HG03442 (cell line): ENCODE measurements at regions not wholly inside any gene's neighbourhood (a gene's known extent, or its start where the extent isn't known, plus 50 kb on each side); places are given as distances from the start of the nearest gene placed in this dataset.
"Not testable (repeated sequence)": the region's sequence is repeated elsewhere in the genome, so short reads cannot be mapped to it uniquely, and the experiment has no call there.

Source experiments
- ATAC-seq: cut with Tn5 transposase; IDR thresholded peaks from one replicate; pipeline ENCODE4 v1.9.1; 2021; ENCODE audit warnings: mild to moderate bottlenecking, moderate library complexity; ENCODE audit not compliant: unreplicated experiment

DNA sequence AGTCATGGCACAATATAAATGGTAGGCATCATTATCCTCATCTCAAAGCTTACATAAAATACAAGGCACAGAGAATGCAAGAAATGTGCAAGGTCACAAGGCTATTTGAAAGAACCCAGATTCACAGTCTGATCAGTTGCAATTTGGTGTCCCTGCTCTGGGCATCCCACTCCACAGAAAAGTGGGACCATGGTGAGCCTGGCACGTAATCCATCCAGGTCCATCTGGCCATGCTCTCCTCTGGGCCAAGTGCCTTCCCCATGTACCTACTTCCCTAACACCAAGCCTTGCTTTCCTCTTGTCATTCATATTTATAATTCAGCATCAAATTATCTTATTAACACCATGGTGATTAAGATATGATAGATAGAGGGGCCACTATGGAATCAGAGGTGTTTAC is 390.0 kb downstream of the CDH11 start:
- ATAC-seq = no peak

DNA sequence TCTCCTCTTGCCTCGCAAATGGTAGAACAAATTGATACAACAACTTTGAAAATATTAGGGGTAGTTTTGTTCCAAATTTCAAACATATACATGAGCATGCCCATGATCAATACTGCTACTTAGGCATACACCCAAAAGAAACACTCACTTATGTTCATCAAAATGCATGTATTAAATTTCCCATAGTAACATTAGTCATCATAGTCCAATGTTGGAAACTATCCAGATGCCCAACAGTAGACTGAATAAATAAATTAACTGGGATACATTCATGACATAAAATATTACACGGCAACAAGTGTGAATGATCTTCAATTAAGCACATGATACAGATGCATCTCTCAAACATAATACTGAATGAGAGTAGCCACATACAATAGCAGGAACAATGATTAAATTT is 391.6 kb downstream of the CDH11 start:
- no peak for ATAC-seq

DNA sequence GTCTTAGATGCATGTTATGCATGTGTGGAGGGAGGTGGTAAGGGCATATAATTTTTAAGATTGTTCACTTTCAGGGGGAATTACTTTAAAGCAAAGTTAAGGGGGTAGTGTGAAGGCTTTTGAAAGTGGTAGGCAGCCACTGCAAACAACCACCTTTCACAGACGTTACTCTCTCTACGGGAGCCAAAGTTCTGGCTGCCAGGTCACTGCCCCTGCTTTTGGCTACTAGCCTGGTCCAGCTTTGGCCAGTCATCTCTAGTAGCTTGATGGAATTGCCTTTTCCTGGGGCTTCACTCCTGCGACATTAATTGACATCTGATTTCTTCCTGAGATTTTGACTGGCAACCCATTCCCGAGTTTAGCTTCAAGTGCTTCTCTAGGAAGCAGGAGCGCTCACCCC is 397.5 kb downstream of the CDH11 start:
- ATAC-seq = no peak

DNA sequence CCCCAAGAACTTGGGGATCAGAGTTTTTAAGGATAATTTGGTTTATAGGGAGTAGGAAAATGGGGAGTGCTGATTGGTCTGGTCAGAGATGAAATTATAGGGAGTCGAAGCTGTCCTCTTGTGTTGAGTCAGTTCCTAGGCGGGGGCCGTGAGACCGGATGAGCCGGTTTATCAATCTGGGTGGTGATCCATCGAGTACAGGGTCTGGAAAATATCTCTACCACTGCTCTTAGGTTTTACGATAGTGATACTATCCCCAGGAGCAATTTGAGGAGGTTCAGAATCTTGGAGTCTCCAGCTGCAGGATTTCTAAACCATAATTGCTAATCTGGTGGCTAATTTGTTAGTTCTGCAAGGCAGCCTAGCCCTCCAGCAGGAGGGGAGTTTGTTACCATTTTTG is 403.4 kb downstream of the CDH11 start:
- no peak for ATAC-seq

DNA sequence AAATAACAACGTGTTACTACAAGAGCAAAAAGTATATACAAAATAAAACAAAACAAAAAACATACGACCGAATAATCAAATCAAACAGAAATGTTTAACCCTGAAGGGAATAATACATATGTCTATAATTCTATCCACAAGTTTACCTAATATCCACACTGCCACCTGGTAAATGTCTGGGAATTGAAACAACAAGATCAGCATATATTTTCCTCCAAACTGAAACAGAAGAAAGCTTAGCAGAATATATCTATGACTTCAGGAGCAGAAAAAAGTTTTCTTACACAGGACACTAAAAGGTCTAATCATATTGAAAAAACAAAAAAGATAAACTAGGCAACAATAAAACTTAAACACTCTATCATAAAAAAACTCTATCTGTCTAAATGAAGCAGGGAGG is 404.0 kb downstream of the CDH11 start:
- no peak for ATAC-seq

DNA sequence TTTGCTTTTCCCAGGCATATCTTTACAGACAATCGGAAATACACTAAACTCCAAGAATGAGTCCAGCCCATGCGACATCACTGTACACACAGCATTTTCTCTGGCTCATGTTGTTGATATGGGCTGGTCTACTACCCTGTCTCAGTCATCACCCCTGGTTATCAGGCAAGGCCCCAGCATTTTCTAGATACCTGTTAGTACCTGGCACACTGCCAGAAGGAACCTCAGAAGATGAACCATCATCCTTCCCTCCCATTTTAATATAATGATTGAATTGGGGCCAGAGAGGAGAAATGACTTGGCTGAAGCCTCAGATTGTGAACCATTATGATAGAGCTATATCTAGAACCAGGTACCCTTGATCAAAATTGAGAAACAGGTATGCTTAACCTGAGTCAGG is 406.2 kb downstream of the CDH11 start:
- no peak for ATAC-seq

DNA sequence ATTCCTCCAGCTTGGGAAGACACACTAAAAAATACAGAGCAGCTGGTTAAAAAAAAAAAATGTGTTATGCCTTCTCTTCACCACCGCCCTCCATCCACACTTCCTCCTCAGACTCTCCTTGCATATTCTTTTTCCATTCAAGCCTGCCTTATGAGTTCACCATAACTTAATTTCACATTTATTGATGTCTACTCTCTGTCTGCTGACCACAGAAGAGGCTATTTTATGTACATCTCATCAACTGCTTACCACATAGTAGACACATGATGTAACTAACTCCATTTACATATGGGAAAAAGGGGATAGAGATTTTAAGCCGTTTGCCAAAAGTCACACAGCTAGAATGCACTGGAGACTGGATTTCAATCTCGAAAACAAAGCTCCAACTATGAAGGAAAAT is 409.8 kb downstream of the CDH11 start:
- no peak for ATAC-seq

DNA sequence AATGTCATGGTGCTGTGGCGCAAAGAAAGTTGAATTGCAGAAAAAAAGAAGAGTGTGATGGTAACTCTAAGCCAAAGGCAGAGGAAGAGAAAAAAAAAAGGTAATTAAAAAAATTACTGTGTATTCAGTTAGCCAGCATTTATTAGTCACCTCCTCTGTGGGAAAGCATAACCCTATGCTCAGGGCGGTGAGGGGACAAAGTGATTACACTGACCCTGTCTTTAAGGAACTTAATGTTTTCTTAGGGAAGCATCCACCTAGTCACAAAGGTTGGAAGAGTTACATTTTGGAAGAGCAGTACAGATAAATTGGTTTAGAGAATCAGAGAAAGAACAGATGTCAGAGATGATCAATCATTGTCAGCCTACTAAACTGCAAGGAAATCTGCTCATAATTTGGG is 410.3 kb downstream of the CDH11 start:
- ATAC-seq = no peak

DNA sequence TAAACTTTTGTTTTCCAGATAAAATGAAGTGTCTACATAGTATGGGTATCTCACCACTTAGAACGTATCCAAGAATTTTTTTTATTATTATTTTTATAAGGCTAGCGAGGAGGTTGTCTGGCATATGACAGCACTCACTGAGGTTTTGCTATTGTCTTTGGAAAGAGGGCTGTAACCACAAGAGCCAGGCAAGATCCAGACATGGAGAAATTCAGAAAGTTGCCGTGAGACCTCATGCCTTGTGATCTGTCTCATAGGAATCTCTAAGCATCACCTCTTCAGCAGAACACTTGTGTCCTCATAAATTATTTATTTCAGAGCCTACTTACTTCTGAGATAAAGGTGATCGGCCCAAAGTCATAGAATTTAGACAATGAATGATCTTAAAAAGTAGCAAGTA is 410.8 kb downstream of the CDH11 start:
- no peak for ATAC-seq

DNA sequence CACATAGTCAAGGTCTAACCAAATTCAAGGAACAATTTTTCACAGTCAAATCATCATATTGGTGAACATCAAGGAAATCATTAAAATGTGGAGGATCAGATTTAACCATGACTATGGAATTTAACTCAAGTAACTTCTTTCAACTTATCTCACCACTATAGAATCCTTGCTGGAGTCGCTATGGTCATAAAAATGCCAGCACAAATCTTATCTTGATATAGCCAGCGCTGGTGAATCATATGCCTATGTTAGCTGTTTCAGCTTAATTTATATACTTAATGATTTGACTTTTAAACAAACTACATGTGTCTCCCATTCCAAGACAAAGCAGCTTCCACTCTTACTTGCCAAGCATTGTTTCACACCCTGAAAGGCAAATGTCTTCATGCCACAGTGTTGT is 416.4 kb downstream of the CDH11 start:
- ATAC-seq = no peak

DNA sequence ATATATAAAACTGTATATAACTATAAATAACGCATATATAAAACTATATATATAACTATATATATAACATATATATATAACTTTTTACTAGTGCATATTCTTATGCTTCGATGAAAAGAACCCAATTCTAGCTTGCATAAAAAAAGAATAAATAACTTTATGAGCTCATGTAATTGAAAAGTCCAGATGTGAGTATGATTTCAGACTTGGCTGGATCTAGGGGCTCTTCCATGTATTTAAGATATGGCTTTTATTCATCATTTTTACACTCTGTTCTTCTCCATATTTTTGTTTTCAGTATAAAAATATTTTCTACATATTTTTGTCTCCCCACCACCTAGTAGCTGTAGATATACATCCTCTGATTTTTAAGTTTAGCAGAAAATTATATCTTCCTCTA is 417.5 kb downstream of the CDH11 start:
- ATAC-seq = no peak

DNA sequence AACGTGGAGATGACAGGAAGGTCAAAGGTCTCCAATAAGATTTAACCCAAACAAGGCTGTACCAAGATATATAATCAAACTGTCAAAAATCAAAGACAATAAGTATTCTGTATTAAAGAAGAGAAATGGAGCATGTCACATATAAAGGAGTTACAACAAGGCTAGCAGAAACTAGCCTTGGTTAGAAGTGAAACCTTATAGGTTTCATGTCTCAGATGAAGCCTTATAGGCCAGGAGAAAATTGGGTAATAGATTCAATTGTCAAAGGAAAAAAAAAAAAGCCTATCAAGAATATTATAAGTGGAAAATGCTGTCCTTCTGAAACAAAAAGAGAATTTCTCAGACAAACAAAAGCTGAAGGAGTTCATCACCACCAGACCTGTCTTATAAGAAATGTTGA is 419.4 kb downstream of the CDH11 start:
- ATAC-seq = no peak

DNA sequence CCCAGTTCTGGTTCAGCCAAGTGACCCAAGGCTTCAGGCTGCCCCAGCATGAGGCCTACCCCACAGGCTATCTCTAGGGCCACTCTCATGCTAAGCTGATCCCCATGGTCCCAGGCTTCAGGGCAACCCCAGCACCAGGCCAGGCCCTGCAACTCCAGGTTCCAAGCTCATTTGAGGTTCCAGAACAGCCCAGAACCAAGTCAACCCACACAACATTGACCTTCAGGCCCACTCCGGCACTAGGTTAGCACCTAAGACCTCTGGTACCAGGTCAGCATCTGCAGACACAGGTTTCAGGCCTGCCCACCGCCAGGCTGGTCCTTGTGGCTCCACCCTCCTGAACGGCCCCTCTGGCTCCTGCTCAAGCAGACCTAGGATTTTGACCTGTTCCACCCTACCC is 421.2 kb downstream of the CDH11 start:
- ATAC-seq = no peak

DNA sequence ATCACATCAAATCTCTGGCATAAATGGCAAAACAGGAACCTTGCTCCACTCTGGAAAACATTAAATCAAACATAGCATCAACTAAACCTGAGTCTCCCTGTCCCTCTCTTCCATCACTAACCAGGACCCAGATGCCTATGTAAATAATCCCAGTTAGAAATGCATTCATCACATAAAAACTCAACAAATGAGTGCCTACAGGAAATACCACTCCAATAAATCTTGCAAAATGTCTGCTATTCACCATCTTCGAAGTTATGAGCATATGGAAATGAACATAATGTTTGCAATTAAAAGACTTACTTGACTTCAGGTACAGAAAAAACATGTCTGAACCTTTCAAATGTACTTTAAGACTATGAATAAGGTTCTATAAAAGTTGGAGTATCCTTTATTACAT is 425.0 kb downstream of the CDH11 start:
- ATAC-seq = no peak

DNA sequence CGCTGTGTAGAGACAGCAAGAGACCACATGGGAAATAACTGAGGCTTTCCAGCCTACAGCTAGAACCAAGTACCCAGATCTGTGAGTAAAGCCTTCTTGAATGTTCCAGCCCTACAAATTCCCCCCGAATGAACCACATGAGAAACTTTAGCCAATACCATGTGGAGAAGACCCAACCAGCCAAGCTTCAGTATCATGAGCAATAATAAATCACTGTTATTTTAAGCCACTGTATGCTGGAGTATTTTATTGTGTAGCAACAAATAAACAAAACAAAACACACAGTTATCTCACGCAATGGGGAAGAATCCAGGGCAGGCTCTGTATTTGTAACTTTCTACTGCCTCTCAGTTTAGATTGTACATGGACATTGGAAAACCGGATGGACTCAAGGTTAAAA is 426.2 kb downstream of the CDH11 start:
- ATAC-seq = no peak

DNA sequence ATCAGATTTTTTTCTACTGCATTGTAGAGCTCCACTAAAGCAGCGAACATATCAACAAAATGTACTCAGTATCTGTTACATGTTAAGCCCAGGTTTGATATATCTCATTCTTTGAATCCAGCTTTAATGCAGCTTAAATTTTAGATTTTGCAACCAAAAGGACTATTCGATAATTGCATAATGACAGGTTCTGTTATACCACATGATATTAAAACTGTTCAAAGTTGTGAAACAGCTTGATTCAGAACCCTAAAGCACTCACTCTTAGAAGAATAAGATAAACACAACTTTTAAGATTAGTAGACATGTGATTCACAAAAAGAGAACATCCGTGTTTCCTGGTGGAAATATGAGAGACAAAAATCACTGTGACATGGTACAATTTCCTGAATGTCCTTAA is 427.9 kb downstream of the CDH11 start:
- no peak for ATAC-seq

DNA sequence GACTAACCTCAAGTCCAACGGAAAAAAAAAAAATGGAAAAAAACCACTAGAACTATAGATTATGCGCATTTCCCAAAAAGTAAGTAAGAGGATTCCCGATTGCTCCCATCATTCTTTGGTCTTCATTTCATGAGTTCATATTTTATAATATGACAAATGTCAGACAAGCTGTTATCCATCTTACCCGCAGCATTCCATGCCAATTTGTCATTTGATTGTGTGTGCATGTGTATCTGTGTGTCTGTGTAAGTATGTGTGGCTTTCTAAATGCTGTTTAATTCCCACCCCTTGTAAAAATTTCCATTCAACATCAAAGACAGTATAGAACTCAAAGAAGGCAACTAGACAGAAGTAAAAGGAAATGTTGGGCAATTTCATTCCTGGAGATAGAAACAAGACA is 434.1 kb downstream of the CDH11 start:
- no peak for ATAC-seq

DNA sequence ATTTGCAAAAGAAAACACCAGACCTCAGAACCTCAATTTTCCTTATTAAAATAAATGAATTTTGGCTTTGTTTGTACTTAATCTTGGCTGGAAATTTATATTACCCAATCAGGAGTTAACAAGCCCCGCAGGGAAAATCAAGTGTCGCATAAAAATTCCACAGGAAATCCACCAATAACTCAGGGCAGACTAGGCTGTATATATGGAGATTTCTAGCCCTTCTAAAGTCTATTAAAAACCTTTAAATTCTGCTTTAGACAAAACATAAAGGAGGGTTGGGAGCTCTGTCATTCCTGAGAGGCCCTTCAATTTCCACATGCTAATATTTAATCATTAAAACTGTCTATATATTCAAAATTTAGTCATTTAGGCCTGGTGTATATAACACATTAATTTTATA is 434.7 kb downstream of the CDH11 start:
- ATAC-seq = no peak

DNA sequence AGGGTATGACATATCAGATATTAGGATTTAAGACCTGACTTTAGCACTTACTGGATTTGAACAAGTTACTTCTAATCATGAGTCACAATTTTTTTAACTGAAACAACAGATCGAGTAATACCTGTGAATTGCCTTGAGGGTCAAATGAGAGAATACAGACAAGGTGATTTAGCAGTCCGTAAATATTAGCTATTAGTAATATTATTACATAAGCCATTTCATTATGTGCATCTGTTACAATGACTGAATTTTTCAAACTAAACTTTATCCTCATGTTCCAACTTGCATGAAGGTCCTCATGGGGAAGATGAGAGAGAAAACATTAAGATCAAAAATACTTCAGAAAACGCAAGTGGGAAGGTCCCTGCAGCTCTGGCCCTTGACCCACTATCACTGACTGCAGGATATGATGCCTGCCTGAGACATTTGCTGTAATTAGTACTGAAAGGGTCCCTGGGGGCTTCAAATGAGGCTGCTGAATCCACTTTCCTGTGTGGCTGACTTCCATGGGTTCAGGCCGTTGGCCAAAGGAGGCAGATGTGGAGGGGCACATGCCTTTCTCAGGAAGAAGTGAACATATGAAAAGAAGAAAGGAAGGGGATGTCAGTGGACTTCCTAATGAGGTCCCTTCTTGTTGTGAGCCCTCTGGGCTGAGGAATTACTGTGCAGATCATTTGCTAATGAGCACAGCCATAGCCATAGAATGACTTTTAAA is 441.7 kb downstream of the CDH11 start:
- no peak for ATAC-seq

DNA sequence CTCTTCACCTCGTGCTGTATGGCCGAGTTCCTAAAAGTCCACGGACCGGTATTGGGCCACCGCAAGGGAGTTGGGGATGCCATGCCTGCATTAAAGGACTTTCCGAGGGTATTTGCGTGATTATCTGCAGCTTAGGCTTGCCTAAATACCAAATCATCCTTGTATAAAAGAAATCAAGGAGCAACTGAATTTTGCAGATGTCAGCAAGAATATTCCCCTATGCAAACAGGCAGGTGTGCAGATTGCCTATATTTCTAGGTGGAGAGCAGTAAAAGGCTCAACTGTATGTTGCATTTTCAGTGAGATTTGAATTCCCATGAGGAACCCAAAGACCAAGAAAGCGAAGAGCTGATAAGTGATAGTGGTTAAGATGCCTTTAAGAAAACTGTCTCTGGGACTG is 452.3 kb downstream of the CDH11 start:
- ATAC-seq = no peak

DNA sequence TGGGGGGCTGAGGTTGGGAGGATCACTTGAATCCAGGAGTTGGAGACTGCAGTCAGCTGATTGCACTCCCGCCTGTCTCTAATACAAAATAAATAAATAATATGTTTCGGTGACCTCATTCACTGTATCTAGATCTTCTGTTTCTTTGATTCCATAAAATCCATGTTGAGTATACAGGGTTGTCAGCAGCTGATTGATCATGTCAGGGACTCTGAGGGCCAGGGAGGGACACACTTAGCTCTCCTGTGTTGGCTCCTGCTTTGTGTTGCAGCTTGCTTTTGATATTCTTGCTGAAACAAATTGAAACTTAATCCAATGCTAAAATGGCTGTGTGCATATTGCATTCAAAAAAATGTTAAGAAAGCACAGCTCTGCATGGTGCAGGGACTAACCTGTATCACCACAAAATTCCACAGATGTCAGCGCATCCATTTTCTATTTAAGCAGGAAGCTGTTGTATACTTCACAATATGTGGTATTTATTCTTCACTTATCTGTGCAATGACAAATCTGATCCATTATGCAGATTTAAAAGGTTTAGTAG is 454.5 kb downstream of the CDH11 start:
- no peak for ATAC-seq

DNA sequence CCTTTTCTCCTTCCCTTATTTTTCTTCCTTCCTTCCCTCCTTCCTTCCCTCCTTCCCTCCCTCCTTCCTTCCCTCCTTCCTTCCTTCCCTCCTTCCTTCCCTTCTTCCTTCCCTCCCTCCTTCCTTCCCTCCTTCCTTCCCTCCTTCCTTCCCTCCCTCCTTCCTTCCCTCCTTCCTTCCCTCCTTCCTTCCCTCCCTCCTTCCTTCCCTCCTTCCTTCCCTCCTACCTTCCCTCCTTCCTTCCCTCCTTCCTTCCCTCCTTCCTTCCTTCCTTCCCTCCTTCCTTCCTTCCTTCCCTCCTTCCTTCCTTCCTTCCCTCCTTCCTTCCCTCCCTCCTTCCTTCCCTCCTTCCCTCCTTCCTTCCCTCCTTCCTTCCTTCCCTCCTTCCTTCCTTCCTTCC is 459.6 kb downstream of the CDH11 start:
- not testable (repeated sequence) for ATAC-seq

DNA sequence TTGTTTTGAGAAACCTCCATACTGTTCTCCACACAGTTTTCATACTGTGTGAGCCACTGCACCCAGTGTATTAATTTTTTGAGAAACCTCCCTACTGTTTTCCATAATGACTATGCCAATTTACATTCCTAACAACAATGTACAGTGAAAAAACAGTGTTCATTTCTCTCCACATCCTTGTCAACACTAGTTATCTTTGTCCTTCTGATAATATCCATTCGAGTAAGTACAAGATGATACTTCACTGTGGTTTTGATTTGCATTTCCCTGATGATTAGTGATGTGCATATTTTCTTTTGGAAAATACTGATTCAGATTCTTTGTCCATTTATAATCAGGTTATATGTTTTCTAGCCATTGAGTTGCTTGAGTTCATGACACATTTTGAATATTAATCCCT is 462.0 kb downstream of the CDH11 start:
- ATAC-seq = no peak
